GM19452 (cell line): ENCODE measurements at regions not wholly inside any gene's neighbourhood (a gene's known extent, or its start where the extent isn't known, plus 50 kb on each side); places are given as distances from the start of the nearest gene placed in this dataset.
"Not testable (repeated sequence)": the region's sequence is repeated elsewhere in the genome, so short reads cannot be mapped to it uniquely, and the experiment has no call there.

Source experiments
- ATAC-seq: cut with Tn5 transposase; IDR thresholded peaks from one replicate; pipeline ENCODE4 v1.9.1; 2021; ENCODE audit not compliant: unreplicated experiment

- ATAC-seq = no peak
Observed at GRCh38 chr5:66411701-66412100, 184.5 kb upstream of the MAST4 start.

- ATAC-seq = no peak
Observed at GRCh38 chr5:66413931-66414330, 182.3 kb upstream of the MAST4 start.

GRCh38 chr5:66415208-66415607, 181.0 kb upstream of the MAST4 start:
- no peak for ATAC-seq

GRCh38 chr5:66416698-66417097, 179.5 kb upstream of the MAST4 start:
- no peak for ATAC-seq

- no peak for ATAC-seq
Observed at GRCh38 chr5:66417781-66418180, 178.4 kb upstream of the MAST4 start.

- ATAC-seq = no peak
Observed at GRCh38 chr5:66423484-66423883, 172.7 kb upstream of the MAST4 start.

- ATAC-seq = no peak
Observed at GRCh38 chr5:66425842-66426241, 170.4 kb upstream of the MAST4 start.

GRCh38 chr5:66426259-66427138, 169.7 kb upstream of the MAST4 start:
- ATAC-seq = no peak

GRCh38 chr5:66427139-66427442, 169.1 kb upstream of the MAST4 start:
- no peak for ATAC-seq

- no peak for ATAC-seq
Observed at GRCh38 chr5:66436721-66437120, 159.5 kb upstream of the MAST4 start.

GRCh38 chr5:66438087-66438486, 158.1 kb upstream of the MAST4 start:
- ATAC-seq = no peak

GRCh38 chr5:66438696-66439095, 157.5 kb upstream of the MAST4 start:
- ATAC-seq = no peak

GRCh38 chr5:66440202-66440680, 156.0 kb upstream of the MAST4 start:
- no peak for ATAC-seq

- ATAC-seq = no peak
Observed at GRCh38 chr5:66441351-66441750, 154.8 kb upstream of the MAST4 start.

- ATAC-seq = no peak
Observed at GRCh38 chr5:66442951-66443445, 153.2 kb upstream of the MAST4 start.

- no peak for ATAC-seq
Observed at GRCh38 chr5:66443462-66444130, 152.6 kb upstream of the MAST4 start.

GRCh38 chr5:66448070-66448469, 148.1 kb upstream of the MAST4 start:
- ATAC-seq = not testable (repeated sequence)

- ATAC-seq = no peak
Observed at GRCh38 chr5:66450237-66450636, 146.0 kb upstream of the MAST4 start.

GRCh38 chr5:66450988-66451387, 145.2 kb upstream of the MAST4 start:
- ATAC-seq = no peak

- no peak for ATAC-seq
Observed at GRCh38 chr5:66452109-66452508, 144.1 kb upstream of the MAST4 start.

- no peak for ATAC-seq
Observed at GRCh38 chr5:66454186-66455078, 141.8 kb upstream of the MAST4 start.
